Activated T-cell treated with anti-CD3 and anti-CD28 coated beads, Interleukin-2, amount 50 U/mL, for 4 hours (primary cell): ENCODE measurements at regions not wholly inside any gene's neighbourhood (a gene's known extent, or its start where the extent isn't known, plus 50 kb on each side); places are given as distances from the start of the nearest gene placed in this dataset.
"Not testable (repeated sequence)": the region's sequence is repeated elsewhere in the genome, so short reads cannot be mapped to it uniquely, and the experiment has no call there.

ENCODE experiments used
- ATAC-seq, 2 donors: fragments of 200-7000 bp; cut with Tn5 transposase; one replicate each; pipeline ENCODE4 v1.10.0; 2021
- DNase-seq: peaks from one replicate; pipeline ENCODE4 v3.0.0-alpha.2; 2020
- H3K27me3 Mint-ChIP-seq: one replicate; pipeline ENCODE4 v1.8.0; 2021; ENCODE audit warnings: low read depth, mixed read lengths
- H3K36me3 Mint-ChIP-seq: one replicate; pipeline ENCODE4 v1.8.0; 2022; ENCODE audit warnings: mixed read lengths; ENCODE audit not compliant: insufficient read depth
- H3K4me1 Mint-ChIP-seq: one replicate; pipeline ENCODE4 v1.8.0; 2021; ENCODE audit warnings: low read depth, mixed read lengths
- H3K4me3 Mint-ChIP-seq: one replicate; pipeline ENCODE4 v1.8.0; 2021; ENCODE audit warnings: mild to moderate bottlenecking, moderate library complexity, mixed read lengths
- H3K9me3 Mint-ChIP-seq: one replicate; pipeline ENCODE4 v1.8.0; 2021; ENCODE audit warnings: mixed read lengths

GRCh38 chr16:22572331-22573224 lies 61.9 kb downstream of the NPIPB5 start:
- H3K27me3 Mint-ChIP-seq = peaks cover 12% of the 10 kb centered on the region
- not testable (repeated sequence) for H3K4me3 Mint-ChIP-seq, H3K4me1 Mint-ChIP-seq, H3K36me3 Mint-ChIP-seq, H3K9me3 Mint-ChIP-seq, DNase-seq
- ATAC-seq = peak; percentile 20 to 50

- not testable (repeated sequence) for DNase-seq, H3K4me3 Mint-ChIP-seq, H3K36me3 Mint-ChIP-seq, H3K4me1 Mint-ChIP-seq, H3K9me3 Mint-ChIP-seq
- peak; percentile 93 to 96 for ATAC-seq
- peaks cover 12% of the 10 kb centered on the region for H3K27me3 Mint-ChIP-seq
Measured at GRCh38 chr16:22573225-22573530, 62.5 kb downstream of the NPIPB5 start.

- not testable (repeated sequence) for H3K4me3 Mint-ChIP-seq, H3K9me3 Mint-ChIP-seq, H3K36me3 Mint-ChIP-seq, H3K4me1 Mint-ChIP-seq, DNase-seq, ATAC-seq
- peaks cover 14% of the 10 kb centered on the region for H3K27me3 Mint-ChIP-seq
Measured at GRCh38 chr16:22576506-22576905, 65.8 kb downstream of the NPIPB5 start.

GRCh38 chr16:22583195-22583594 lies 72.5 kb downstream of the NPIPB5 start:
- not testable (repeated sequence) for ATAC-seq, H3K27me3 Mint-ChIP-seq, DNase-seq, H3K36me3 Mint-ChIP-seq, H3K4me3 Mint-ChIP-seq, H3K4me1 Mint-ChIP-seq, H3K9me3 Mint-ChIP-seq

- H3K9me3 Mint-ChIP-seq, H3K27me3 Mint-ChIP-seq, H3K4me1 Mint-ChIP-seq, ATAC-seq, H3K36me3 Mint-ChIP-seq, DNase-seq, H3K4me3 Mint-ChIP-seq: not testable (repeated sequence)
Measured at GRCh38 chr16:22584459-22584858, 73.8 kb downstream of the NPIPB5 start.

- H3K4me1 Mint-ChIP-seq, H3K4me3 Mint-ChIP-seq, H3K9me3 Mint-ChIP-seq, ATAC-seq, DNase-seq, H3K36me3 Mint-ChIP-seq, H3K27me3 Mint-ChIP-seq: not testable (repeated sequence)
Measured at GRCh38 chr16:22584941-22585340, 74.2 kb downstream of the NPIPB5 start.

GRCh38 chr16:22585431-22585830 lies 74.7 kb downstream of the NPIPB5 start:
- not testable (repeated sequence) for H3K4me3 Mint-ChIP-seq, H3K27me3 Mint-ChIP-seq, ATAC-seq, DNase-seq, H3K4me1 Mint-ChIP-seq, H3K36me3 Mint-ChIP-seq, H3K9me3 Mint-ChIP-seq

- ATAC-seq = peak in 1 of 2 donors; percentile 48
- DNase-seq, H3K27me3 Mint-ChIP-seq, H3K36me3 Mint-ChIP-seq, H3K4me1 Mint-ChIP-seq, H3K4me3 Mint-ChIP-seq, H3K9me3 Mint-ChIP-seq: not testable (repeated sequence)
Measured at GRCh38 chr16:22586732-22587131, 76.0 kb downstream of the NPIPB5 start.

GRCh38 chr16:22589757-22590156 lies 79.1 kb downstream of the NPIPB5 start:
- not testable (repeated sequence) for H3K9me3 Mint-ChIP-seq, ATAC-seq, H3K4me1 Mint-ChIP-seq, H3K36me3 Mint-ChIP-seq, DNase-seq, H3K4me3 Mint-ChIP-seq, H3K27me3 Mint-ChIP-seq

- DNase-seq, H3K4me3 Mint-ChIP-seq, H3K36me3 Mint-ChIP-seq: not testable (repeated sequence)
Measured at GRCh38 chr16:22596445-22597045, 85.9 kb downstream of the NPIPB5 start.

GRCh38 chr16:22603744-22604143 lies 93.1 kb downstream of the NPIPB5 start:
- not testable (repeated sequence) for H3K36me3 Mint-ChIP-seq, H3K4me1 Mint-ChIP-seq, H3K9me3 Mint-ChIP-seq, H3K27me3 Mint-ChIP-seq, DNase-seq, H3K4me3 Mint-ChIP-seq, ATAC-seq

More at GRCh38 chr16:22596445-22597045, 85.9 kb downstream of the NPIPB5 start:
- not testable (repeated sequence) for ATAC-seq, H3K4me1 Mint-ChIP-seq, H3K9me3 Mint-ChIP-seq, H3K27me3 Mint-ChIP-seq

- H3K9me3 Mint-ChIP-seq, H3K36me3 Mint-ChIP-seq, H3K27me3 Mint-ChIP-seq, H3K4me1 Mint-ChIP-seq, H3K4me3 Mint-ChIP-seq, DNase-seq: not testable (repeated sequence)
- ATAC-seq = peak; percentile 95 to 97
Measured at GRCh38 chr16:22606619-22607018, 95.9 kb downstream of the NPIPB5 start.

- H3K27me3 Mint-ChIP-seq, H3K4me3 Mint-ChIP-seq, ATAC-seq, H3K9me3 Mint-ChIP-seq, H3K4me1 Mint-ChIP-seq, DNase-seq, H3K36me3 Mint-ChIP-seq: not testable (repeated sequence)
Measured at GRCh38 chr16:22609798-22610197, 99.1 kb downstream of the NPIPB5 start.

GRCh38 chr16:22611128-22611527 lies 100.4 kb downstream of the NPIPB5 start:
- not testable (repeated sequence) for DNase-seq, H3K36me3 Mint-ChIP-seq, H3K4me1 Mint-ChIP-seq, H3K4me3 Mint-ChIP-seq, H3K9me3 Mint-ChIP-seq, H3K27me3 Mint-ChIP-seq, ATAC-seq

GRCh38 chr16:22614271-22614947 lies 103.7 kb downstream of the NPIPB5 start:
- Mint-ChIP-seq H3K4me1 (no peaks in the 10 kb centered on the region), H3K4me3 (no peak overlapping the region), H3K27me3 (peaks cover 17% of the 10 kb centered on the region), H3K36me3 (no peaks in the 10 kb centered on the region), H3K9me3 (no peaks in the 10 kb centered on the region)
- no peak for DNase-seq
- no peak for ATAC-seq
